Right lobe of liver (tissue), 6 donors: ENCODE measurements at regions not wholly inside any gene's neighbourhood (a gene's known extent, or its start where the extent isn't known, plus 50 kb on each side); places are given as distances from the start of the nearest gene placed in this dataset.

Experiments used
- ATAC-seq, 4 donors: fragments of 200-7000 bp; cut with Tn5 transposase; one replicate each; pipeline ENCODE4 v1.9.1; 2020; ENCODE audit warnings: mild to moderate bottlenecking in 4 of 4, moderate library complexity in 4 of 4
- DNase-seq, 3 donors: peaks; one replicate each; pipeline ENCODE4 v3.0.0-alpha.2; 2020
- H3K27ac ChIP-seq, 3 donors: fragments of 200-600 bp; one replicate each; pipeline ENCODE4 v1.8.0; 2022
- H3K27me3 ChIP-seq, 2 donors: fragments of 200-600 bp; one replicate each; pipeline ENCODE4 v1.8.0; 2022
- H3K36me3 ChIP-seq, 4 donors: fragments of 200-600 bp; sonication (generic) in 1 of 4; one replicate each; pipeline versions ENCODE4 v1.5.1 to v1.8.0; 2017 to 2022; ENCODE audit warnings: control low read depth in 1 of 4
- H3K4me1 ChIP-seq, 4 donors: fragments of 200-600 bp; sonication (generic) in 1 of 4; one replicate each; pipeline versions ENCODE4 v1.5.1 to v1.8.0; 2017 to 2022; ENCODE audit warnings: control low read depth in 1 of 4
- H3K4me3 ChIP-seq, 3 donors: fragments of 200-600 bp; one replicate each; pipeline ENCODE4 v1.8.0; 2022
- H3K9me3 ChIP-seq, 4 donors: fragments of 200-600 bp; sonication (generic) in 1 of 4; one replicate each; pipeline versions ENCODE4 v1.5.1 to v1.8.0; 2017 to 2022; ENCODE audit warnings: control low read depth in 1 of 4
- CTCF ChIP-seq, 4 donors: fragments of 200-600 bp in 3 of 4; fragments of 450-650 bp in 1 of 4; IDR thresholded peaks; one replicate each; pipeline versions ENCODE4 v1.5.1 to v1.8.0; 2016 to 2022; ENCODE audit warnings: antibody characterized with exemption in 4 of 4, mild to moderate bottlenecking in 2 of 4
- POLR2A ChIP-seq: fragments of 450-650 bp; IDR thresholded peaks from one replicate; pipeline ENCODE4 v1.6.1; 2017; ENCODE audit warnings: antibody characterized with exemption, mild to moderate bottlenecking
- WGBS: methylation state at CpG from one replicate; pipeline ENCODE4 v1.1.6; 2018; ENCODE audit warnings: low coverage, low lambda C conversion rate; ENCODE audit not compliant: insufficient coverage; ENCODE audit errors: missing lambda C conversion rate; 5-methylcytosine and 5-hydroxymethylcytosine counted together
- intact Hi-C, 2 donors: fragments of 100-400 bp; cut with DNase I; formaldehyde crosslinking; loops; one replicate each; pipeline versions ENCODE4 v1.11.2 to v1.14.1; 2022
- donor health status: DM: no; HTN: yes; CAD: no.
- donor health status: DM: no; HTN: no; CAD: no.
- donor health status: DM: no; HTN: no; CAD: no.
- donor health status: DM: no; HTN: yes; CAD: no.
- donor health status: DM: no; HTN: yes; CAD: no.

DNA sequence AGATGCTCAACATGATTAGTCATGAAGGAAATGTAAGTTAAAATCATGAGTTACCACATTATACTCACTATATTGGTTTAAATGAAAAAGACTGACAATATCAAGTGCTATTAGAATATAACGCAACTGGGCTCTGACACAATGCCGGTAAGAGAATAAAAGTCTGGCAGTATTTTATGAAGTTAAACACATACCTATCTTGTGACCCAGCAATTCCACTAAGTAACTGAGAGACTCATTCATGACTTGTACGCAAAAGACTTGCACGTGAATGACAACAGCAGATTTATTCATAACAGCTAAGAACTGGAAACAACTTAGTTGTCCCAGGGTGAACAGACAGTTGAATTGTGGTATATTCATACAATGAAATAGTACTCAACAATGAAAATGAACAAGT, 342.1 kb downstream of the SLC4A3 start:
- Histone ChIP-seq H3K4me1 (no peaks in the 10 kb centered on the region), H3K4me3 (no peak overlapping the region), H3K9me3 (no peaks in the 10 kb centered on the region), H3K27ac (no peak overlapping the region), H3K27me3 (no peaks in the 10 kb centered on the region), H3K36me3 (no peaks in the 10 kb centered on the region)
- no peak for ATAC-seq
- no peak for DNase-seq
- 78% methylated on average over 4 of the region's 4 CpGs for WGBS
- no peak for TF ChIP-seq CTCF (IDR thresholded peaks at IDR 0.05)
- no peak for TF ChIP-seq POLR2A
- intact Hi-C loops, result no loop called here

GRCh38 chr2:219973136-219973535, 345.7 kb downstream of the SLC4A3 start:
- DNase-seq (no peak), ATAC-seq (no peak)
- WGBS, result 40% methylated on average over 1 of the region's 1 CpG
- Histone ChIP-seq H3K9me3 (no peaks in the 10 kb centered on the region), H3K4me3 (no peak overlapping the region), H3K27ac (no peak overlapping the region), H3K27me3 (no peaks in the 10 kb centered on the region), H3K36me3 (no peaks in the 10 kb centered on the region), H3K4me1 (no peaks in the 10 kb centered on the region)
- TF ChIP-seq POLR2A, result no peak
- TF ChIP-seq CTCF (IDR thresholded peaks at IDR 0.05), result no peak
- intact Hi-C loops, result no loop called here

GRCh38 chr2:219976871-219977270, 349.4 kb downstream of the SLC4A3 start:
- Histone ChIP-seq H3K27me3 (no peaks in the 10 kb centered on the region), H3K27ac (no peak overlapping the region), H3K4me3 (no peak overlapping the region), H3K4me1 (no peaks in the 10 kb centered on the region), H3K36me3 (no peaks in the 10 kb centered on the region), H3K9me3 (no peaks in the 10 kb centered on the region)
- intact Hi-C loops, result no loop called here
- TF ChIP-seq CTCF (IDR thresholded peaks at IDR 0.05) (no peak), POLR2A (no peak)
- DNase-seq (no peak), ATAC-seq (no peak)
- 13% methylated on average over 1 of the region's 2 CpGs for WGBS

GRCh38 chr2:219980638-219981037, 353.2 kb downstream of the SLC4A3 start:
- H3K27ac ChIP-seq, result no peak overlapping the region
- 28% methylated on average over 2 of the region's 2 CpGs for WGBS
- DNase-seq, result no peak
- H3K4me3 ChIP-seq, result no peak overlapping the region
- intact Hi-C loops, result no loop called here
- H3K36me3 ChIP-seq, result no peaks in the 10 kb centered on the region
- no peak for ATAC-seq
- H3K27me3 ChIP-seq, result no peaks in the 10 kb centered on the region
- TF ChIP-seq POLR2A (no peak), CTCF (IDR thresholded peaks at IDR 0.05) (no peak)
- no peaks in the 10 kb centered on the region for H3K9me3 ChIP-seq
- H3K4me1 ChIP-seq, result no peaks in the 10 kb centered on the region

GRCh38 chr2:219983836-219984235, 356.4 kb downstream of the SLC4A3 start:
- intact Hi-C loops, result no loop called here
- no peak for TF ChIP-seq POLR2A
- TF ChIP-seq CTCF (IDR thresholded peaks at IDR 0.05), result no peak
- ATAC-seq (no peak), DNase-seq (no peak)
- Histone ChIP-seq H3K27me3 (no peaks in the 10 kb centered on the region), H3K27ac (no peak overlapping the region), H3K4me3 (no peak overlapping the region), H3K36me3 (no peaks in the 10 kb centered on the region), H3K9me3 (no peaks in the 10 kb centered on the region), H3K4me1 (no peaks in the 10 kb centered on the region)
